K562 (cell line): ENCODE measurements at regions not wholly inside any gene's neighbourhood (a gene's known extent, or its start where the extent isn't known, plus 50 kb on each side); places are given as distances from the start of the nearest gene placed in this dataset.

Experiments
- ATAC-seq: fragments of 200-7000 bp; cut with Tn5 transposase; 3 replicates; pipeline ENCODE4 v1.9.1; 2020; ENCODE audit warnings: moderate library complexity
- BruUV-seq: library from RNA; stranded (reverse); fragments of 400-500 nt; replicated peaks from 2 replicates; lab custom pipeline; 2021; lab: Mats Ljungman, UMichigan
- CTCF ChIA-PET: fragments of 300-600 bp; formaldehyde crosslinking; extraction: SDS; loops from one replicate; lab custom pipeline; 2021; ENCODE audit warnings: low intra/inter-chr PET ratio; lab: Yijun Ruan, JAX
- POLR2A ChIA-PET: fragments of 300-600, 350-650 bp; sonication (Branson Sonifier 250); formaldehyde crosslinking; extraction: SDS; loops from one replicate; lab custom pipeline; 2021; ENCODE audit warnings: antibody characterized with exemption, inconsistent platforms; lab: Yijun Ruan, JAX
- DNase-seq, 4 experiments: peaks; one replicate each; pipeline versions ENCODE4 v3.0.0 to v3.0.0-alpha.2; 2011 to 2018; ENCODE audit warnings: low spot score in 3 of 4, mixed read lengths in 3 of 4; ENCODE audit errors: extremely low read depth in 1 of 4
- FAIRE-seq: peaks from 2 replicates; lab custom pipeline; 2011; peaks lifted over from hg19 to GRCh38; lab: Jason Lieb, UNC
- H2AFZ ChIP-seq: 2 replicates; pipeline ENCODE4 v1.6.0; 2011; ENCODE audit warnings: low read depth, low read length, control low read depth, inconsistent platforms
- H3K27ac ChIP-seq: fragments of 200-600 bp; 3 replicates; pipeline ENCODE4 v1.8.0; 2011; ENCODE audit warnings: low read depth, mild to moderate bottlenecking, control low read depth, inconsistent platforms, low read length, moderate library complexity, mixed read lengths; ENCODE audit errors: extremely low read depth
- H3K27me3 ChIP-seq, 2 experiments: fragments of 300-600 bp in 1 of 2; 2 replicates in 1 of 2; 3 replicates in 1 of 2; pipeline versions ENCODE4 v1.6.0 to v1.8.0; 2011; ENCODE audit warnings: inconsistent platforms in 2 of 2, low read length in 2 of 2, mild to moderate bottlenecking in 1 of 2, mixed read lengths in 1 of 2, moderate library complexity in 1 of 2; ENCODE audit not compliant: control insufficient read depth in 2 of 2, insufficient read depth in 2 of 2
- H3K36me3 ChIP-seq: fragments of 300-600 bp; 3 replicates; pipeline ENCODE4 v1.8.0; 2011; ENCODE audit warnings: mild to moderate bottlenecking, low read length, inconsistent platforms; ENCODE audit not compliant: control insufficient read depth, insufficient read depth
- H3K4me1 ChIP-seq, 2 experiments: fragments of 200-600 bp in 1 of 2; replicated peaks in 1 of 2; 2 replicates in 1 of 2; 3 replicates in 1 of 2; pipeline versions ENCODE4 v1.5.1 to v1.8.0; 2011; ENCODE audit warnings: inconsistent platforms in 2 of 2, low read length in 2 of 2, mild to moderate bottlenecking in 1 of 2, mixed read lengths in 1 of 2, moderate library complexity in 1 of 2; ENCODE audit not compliant: control insufficient read depth in 2 of 2, insufficient read depth in 2 of 2
- H3K4me2 ChIP-seq: 2 replicates; pipeline ENCODE4 v1.6.1; 2011; ENCODE audit warnings: low read length, control low read depth, inconsistent platforms, mixed read lengths; ENCODE audit not compliant: insufficient read depth
- H3K4me3 ChIP-seq: fragments of 200-600 bp; sonication (generic), shearing (Covaris generic); 2 replicates; pipeline ENCODE4 v1.5.1; 2016; ENCODE audit warnings: control low read depth, inconsistent platforms
- H3K79me2 ChIP-seq: fragments of 200-600 bp; 3 replicates; pipeline ENCODE4 v1.8.0; 2011; ENCODE audit warnings: low read length, inconsistent platforms; ENCODE audit not compliant: control insufficient read depth, insufficient read depth
- H3K9ac ChIP-seq, 2 experiments: 2 replicates each; pipeline versions ENCODE4 v1.6.0 to v1.6.1; 2011; ENCODE audit warnings: low read depth in 2 of 2, low read length in 2 of 2, control low read depth in 1 of 2, inconsistent platforms in 1 of 2, mild to moderate bottlenecking in 1 of 2, mixed read lengths in 1 of 2; ENCODE audit not compliant: insufficient read depth in 1 of 2
- H3K9me1 ChIP-seq: one replicate; pipeline ENCODE4 v1.6.0; 2011; ENCODE audit warnings: inconsistent platforms, mild to moderate bottlenecking, low read length, moderate library complexity; ENCODE audit not compliant: control insufficient read depth, insufficient read depth
- H3K9me3 ChIP-seq: replicated peaks from 2 replicates; pipeline ENCODE4 v1.5.1; 2011; ENCODE audit warnings: low read depth, low read length, inconsistent platforms; ENCODE audit not compliant: control insufficient read depth, insufficient read depth
- H4K20me1 ChIP-seq: replicated peaks from 2 replicates; pipeline ENCODE4 v1.6.1; 2011; ENCODE audit warnings: low read length, inconsistent platforms, mixed read lengths; ENCODE audit not compliant: control insufficient read depth, insufficient read depth
- ADNP ChIP-seq: fragments of 200-800 bp; sonication (Bioruptor generic); IDR thresholded peaks from 2 replicates; pipeline ENCODE4 v1.6.1; 2016; ENCODE audit warnings: missing genetic modification characterization, missing compliant biosample characterization
- CBX3 ChIP-seq, 2 experiments: IDR thresholded peaks; 1 replicate in 1 of 2; 2 replicates in 1 of 2; pipeline ENCODE4 v1.6.1; 2012; ENCODE audit warnings: inconsistent platforms in 2 of 2, low read length in 2 of 2, borderline replicate concordance in 1 of 2, control low read depth in 1 of 2
- FUS ChIP-seq: fragments of 200-400 bp; formaldehyde crosslinking; optimal IDR thresholded peaks from 2 replicates; pipeline ENCODE3; 2017; ENCODE audit warnings: low read depth, low read length
- KAT7 ChIP-seq: sonication (generic); formaldehyde crosslinking; IDR thresholded peaks from 2 replicates; pipeline ENCODE4 v1.8.0; 2022; ENCODE audit warnings: missing genetic modification reagents, mild to moderate bottlenecking, borderline replicate concordance
- MAX ChIP-seq: sonication (generic); formaldehyde crosslinking; IDR thresholded peaks from 2 replicates; pipeline ENCODE4 v1.9.0; 2022; ENCODE audit warnings: mild to moderate bottlenecking, missing genetic modification reagents
- MNT ChIP-seq, 2 experiments: fragments of 450-650 bp; conservative IDR thresholded peaks; 2 replicates each; pipeline ENCODE4 v1.6.1; 2017; ENCODE audit warnings: mild to moderate bottlenecking in 2 of 2, moderate library complexity in 2 of 2
- MYBL2 ChIP-seq, 2 experiments: fragments of 450-650 bp in 1 of 2; sonication (generic) in 1 of 2; formaldehyde crosslinking in 1 of 2; IDR thresholded peaks; 2 replicates each; pipeline versions ENCODE4 v1.6.1 to v1.8.1; 2017 to 2022; ENCODE audit warnings: borderline replicate concordance in 1 of 2, inconsistent platforms in 1 of 2, low read depth in 1 of 2, mild to moderate bottlenecking in 1 of 2, missing genetic modification reagents in 1 of 2, moderate library complexity in 1 of 2
- NR2F6 ChIP-seq: fragments of 450-650 bp; formaldehyde crosslinking; IDR thresholded peaks from 2 replicates; pipeline ENCODE4 v1.4.0; 2020; ENCODE audit warnings: mild to moderate bottlenecking
- POU5F1 ChIP-seq: fragments of 150-350 bp; IDR thresholded peaks from 2 replicates; pipeline ENCODE4 v1.6.1; 2014; ENCODE audit warnings: borderline replicate concordance, low read length, low read depth, mild to moderate bottlenecking; ENCODE audit not compliant: partially characterized antibody
- PRPF4 ChIP-seq: fragments of 200-400 bp; formaldehyde crosslinking; IDR thresholded peaks from one replicate; pipeline ENCODE4 v1.6.1; 2017; ENCODE audit warnings: low read length, low read depth, mild to moderate bottlenecking; ENCODE audit not compliant: insufficient read depth, poor library complexity, severe bottlenecking
- STAT5B ChIP-seq: fragments of 250-450 bp; sonication (Bioruptor Pico); IDR thresholded peaks from 2 replicates; pipeline ENCODE4 v1.8.0; 2021; ENCODE audit warnings: mild to moderate bottlenecking, inconsistent platforms
- TFAM ChIP-seq: fragments of 250-450 bp; sonication (Bioruptor Pico); conservative IDR thresholded peaks from 2 replicates; pipeline ENCODE4 v1.5.0; 2021; ENCODE audit warnings: mild to moderate bottlenecking, moderate library complexity
- ZBED1 ChIP-seq: IDR thresholded peaks from 2 replicates; pipeline ENCODE4 v1.6.1; 2014
- ZBTB1 ChIP-seq: sonication (generic); formaldehyde crosslinking; IDR thresholded peaks from 2 replicates; pipeline ENCODE4 v1.8.1; 2023; ENCODE audit warnings: missing genetic modification reagents, low read depth, mild to moderate bottlenecking, borderline replicate concordance
- ZBTB26 ChIP-seq: fragments of 450-650 bp; formaldehyde crosslinking; IDR thresholded peaks from 2 replicates; pipeline ENCODE4 v1.4.0; 2022; ENCODE audit warnings: missing genetic modification characterization
- ZBTB8A ChIP-seq: fragments of 450-650 bp; IDR thresholded peaks from 2 replicates; pipeline ENCODE4 v1.6.1; 2018; ENCODE audit warnings: mild to moderate bottlenecking, moderate library complexity; ENCODE audit not compliant: partially characterized antibody
- ZNF124 ChIP-seq: sonication (generic); formaldehyde crosslinking; IDR thresholded peaks from 2 replicates; pipeline ENCODE4 v1.8.1; 2022; ENCODE audit warnings: missing genetic modification reagents
- WGBS: fragments of 100-300 bp; shearing (Covaris generic); methylation state at CpG from one replicate; pipeline ENCODE4 v1.1.6; 2016; ENCODE audit warnings: low coverage, mixed read lengths; ENCODE audit not compliant: insufficient coverage; ENCODE audit errors: missing lambda C conversion rate; 5-methylcytosine and 5-hydroxymethylcytosine counted together
- in situ Hi-C: fragments of 300-500 bp; cut with MboI; formaldehyde crosslinking; loops from 4 replicates; pipeline ENCODE4 v1.15.0; 2018; ENCODE audit warnings: inconsistent platforms, mixed read lengths
- intact Hi-C: fragments of 100-400 bp; cut with micrococcal nuclease; formaldehyde crosslinking; loops from 2 replicates; pipeline ENCODE4 v1.14.2; 2022

DNA sequence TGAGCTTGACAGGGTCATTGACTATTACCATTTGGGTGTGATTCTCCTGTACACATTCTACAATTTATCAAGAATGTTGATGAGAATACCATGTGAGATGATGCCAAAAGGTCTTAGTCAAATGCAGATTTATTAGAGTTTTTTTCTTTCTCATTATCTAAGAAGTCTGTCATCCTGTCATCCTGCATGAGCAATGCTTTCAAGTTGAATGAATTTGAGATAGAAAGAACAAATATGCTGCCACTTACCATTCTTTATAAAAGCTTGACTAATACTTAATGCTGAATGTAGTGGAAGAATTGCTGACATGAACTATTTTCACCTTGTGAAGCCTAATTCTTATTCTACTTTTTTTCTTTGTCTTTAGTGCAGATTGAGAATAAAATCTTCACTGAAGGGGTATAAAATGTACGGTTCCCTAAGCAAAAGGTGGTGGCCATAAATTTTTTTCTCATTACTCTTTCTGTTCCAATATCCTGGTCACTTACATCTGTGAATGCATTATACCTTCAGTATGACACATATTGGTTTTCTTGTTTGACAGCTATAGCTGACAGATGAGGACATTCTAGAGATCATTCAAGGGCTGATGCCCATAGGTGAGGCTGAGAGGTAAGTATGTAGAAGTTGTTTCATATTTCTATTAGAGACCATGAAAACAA lies 1434.7 kb downstream of the SLITRK1 start (continued):
- TF ChIP-seq TFAM (CRISPR knock-in tag), result no peak
- no peak for TF ChIP-seq ZNF124 (CRISPR knock-in tag)

DNA sequence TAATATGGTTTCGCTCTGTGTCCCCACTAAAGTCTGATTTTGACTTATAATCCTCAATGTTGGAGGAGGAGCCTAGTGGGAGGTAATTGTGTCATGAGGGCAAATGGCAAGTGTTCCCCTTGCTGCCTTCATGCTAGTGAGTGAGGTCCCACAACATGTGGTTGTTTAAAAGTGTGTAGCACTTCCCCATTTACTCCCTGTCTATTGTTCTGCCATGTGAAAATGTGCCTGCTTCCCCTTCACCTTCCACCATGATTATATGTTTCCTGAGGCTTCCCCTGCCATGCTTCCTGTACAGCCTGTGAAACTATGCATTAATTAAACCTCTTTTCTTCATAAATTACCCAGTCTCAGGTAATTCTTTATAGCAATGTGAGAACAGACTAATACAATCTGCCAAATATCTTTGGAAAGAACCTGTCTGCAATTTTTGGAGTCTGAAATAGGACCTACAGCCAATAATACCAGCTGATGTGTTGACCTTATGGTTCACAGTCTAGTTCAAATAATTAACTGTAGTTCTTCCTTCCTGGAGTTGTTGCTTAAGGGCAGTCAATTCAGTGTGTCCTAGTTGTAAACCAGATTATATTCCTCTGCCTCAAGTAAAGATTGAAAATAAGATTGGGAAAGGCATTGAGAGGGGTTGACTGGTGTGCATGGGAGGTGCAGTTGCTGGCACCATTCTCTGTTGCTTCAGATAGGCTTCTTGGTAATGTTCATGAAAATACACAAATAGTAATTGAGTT lies 1442.9 kb downstream of the SLITRK1 start:
- Histone ChIP-seq H3K27me3 (no peaks in the 10 kb centered on the region), H2AFZ (no peak overlapping the region), H3K9ac (no peak overlapping the region), H3K9me1 (no peaks in the 10 kb centered on the region), H3K4me2 (no peak overlapping the region), H4K20me1 (no peaks in the 10 kb centered on the region), H3K79me2 (no peaks in the 10 kb centered on the region), H3K9me3 (no peaks in the 10 kb centered on the region), H3K4me3 (no peak overlapping the region), H3K27ac (no peak overlapping the region), H3K4me1 (no peaks in the 10 kb centered on the region), H3K36me3 (no peaks in the 10 kb centered on the region)
- ChIA-PET CTCF (no interaction called here), POLR2A (no interaction called here)
- ATAC-seq (no peak), DNase-seq (no peak), FAIRE-seq (no peak)
- in situ Hi-C loops, result no loop called here
- BruUV-seq, result no TSS peak
- no CpG with 5 or more reads among the region's 1 CpG for WGBS
- intact Hi-C loops, result no loop called here
- TF ChIP-seq ZBED1 (no peak), MNT (conservative IDR thresholded peaks at IDR 0.05) (no peak), STAT5B (CRISPR knock-in tag) (no peak), FUS (no peak), CBX3 (IDR thresholded peaks at IDR 0.05; ENCODE audit: borderline replicate concordance in 1 of 2, low read length in 2 of 2) (no peak), ZBTB26 (no peak), ZBTB8A (no peak), MAX (CRISPR knock-in tag) (no peak), PRPF4 (no peak), KAT7 (no peak), ZBTB1 (CRISPR knock-in tag) (no peak), ADNP (tag) (no peak), ZNF124 (CRISPR knock-in tag) (no peak), POU5F1 (no peak), NR2F6 (CRISPR knock-in tag) (no peak), MYBL2 (IDR thresholded peaks at IDR 0.05; ENCODE audit: low read depth) (no peak), MYBL2 (CRISPR knock-in tag; IDR thresholded peaks at IDR 0.05; ENCODE audit: borderline replicate concordance) (no peak)
